K562 (cell line): ENCODE measurements at regions not wholly inside any gene's neighbourhood (a gene's known extent, or its start where the extent isn't known, plus 50 kb on each side); places are given as distances from the start of the nearest gene placed in this dataset.

Source experiments
- ATAC-seq: fragments of 200-7000 bp; cut with Tn5 transposase; 3 replicates; pipeline ENCODE4 v1.9.1; 2020; ENCODE audit warnings: moderate library complexity
- BruUV-seq: library from RNA; stranded (reverse); fragments of 400-500 nt; replicated peaks from 2 replicates; lab custom pipeline; 2021; lab: Mats Ljungman, UMichigan
- CTCF ChIA-PET: fragments of 300-600 bp; formaldehyde crosslinking; extraction: SDS; loops from one replicate; lab custom pipeline; 2021; ENCODE audit warnings: low intra/inter-chr PET ratio; lab: Yijun Ruan, JAX
- POLR2A ChIA-PET: fragments of 300-600, 350-650 bp; sonication (Branson Sonifier 250); formaldehyde crosslinking; extraction: SDS; loops from one replicate; lab custom pipeline; 2021; ENCODE audit warnings: antibody characterized with exemption, inconsistent platforms; lab: Yijun Ruan, JAX
- DNase-seq, 4 experiments: peaks; one replicate each; pipeline versions ENCODE4 v3.0.0 to v3.0.0-alpha.2; 2011 to 2018; ENCODE audit warnings: low spot score in 3 of 4, mixed read lengths in 3 of 4; ENCODE audit errors: extremely low read depth in 1 of 4
- FAIRE-seq: peaks from 2 replicates; lab custom pipeline; 2011; peaks lifted over from hg19 to GRCh38; lab: Jason Lieb, UNC
- H2AFZ ChIP-seq: 2 replicates; pipeline ENCODE4 v1.6.0; 2011; ENCODE audit warnings: low read depth, low read length, control low read depth, inconsistent platforms
- H3K27ac ChIP-seq: fragments of 200-600 bp; 3 replicates; pipeline ENCODE4 v1.8.0; 2011; ENCODE audit warnings: low read depth, mild to moderate bottlenecking, control low read depth, inconsistent platforms, low read length, moderate library complexity, mixed read lengths; ENCODE audit errors: extremely low read depth
- H3K27me3 ChIP-seq, 2 experiments: fragments of 300-600 bp in 1 of 2; 2 replicates in 1 of 2; 3 replicates in 1 of 2; pipeline versions ENCODE4 v1.6.0 to v1.8.0; 2011; ENCODE audit warnings: inconsistent platforms in 2 of 2, low read length in 2 of 2, mild to moderate bottlenecking in 1 of 2, mixed read lengths in 1 of 2, moderate library complexity in 1 of 2; ENCODE audit not compliant: control insufficient read depth in 2 of 2, insufficient read depth in 2 of 2
- H3K36me3 ChIP-seq: fragments of 300-600 bp; 3 replicates; pipeline ENCODE4 v1.8.0; 2011; ENCODE audit warnings: mild to moderate bottlenecking, low read length, inconsistent platforms; ENCODE audit not compliant: control insufficient read depth, insufficient read depth
- H3K4me1 ChIP-seq, 2 experiments: fragments of 200-600 bp in 1 of 2; replicated peaks in 1 of 2; 2 replicates in 1 of 2; 3 replicates in 1 of 2; pipeline versions ENCODE4 v1.5.1 to v1.8.0; 2011; ENCODE audit warnings: inconsistent platforms in 2 of 2, low read length in 2 of 2, mild to moderate bottlenecking in 1 of 2, mixed read lengths in 1 of 2, moderate library complexity in 1 of 2; ENCODE audit not compliant: control insufficient read depth in 2 of 2, insufficient read depth in 2 of 2
- H3K4me2 ChIP-seq: 2 replicates; pipeline ENCODE4 v1.6.1; 2011; ENCODE audit warnings: low read length, control low read depth, inconsistent platforms, mixed read lengths; ENCODE audit not compliant: insufficient read depth
- H3K4me3 ChIP-seq: fragments of 200-600 bp; sonication (generic), shearing (Covaris generic); 2 replicates; pipeline ENCODE4 v1.5.1; 2016; ENCODE audit warnings: control low read depth, inconsistent platforms
- H3K79me2 ChIP-seq: fragments of 200-600 bp; 3 replicates; pipeline ENCODE4 v1.8.0; 2011; ENCODE audit warnings: low read length, inconsistent platforms; ENCODE audit not compliant: control insufficient read depth, insufficient read depth
- H3K9ac ChIP-seq, 2 experiments: 2 replicates each; pipeline versions ENCODE4 v1.6.0 to v1.6.1; 2011; ENCODE audit warnings: low read depth in 2 of 2, low read length in 2 of 2, control low read depth in 1 of 2, inconsistent platforms in 1 of 2, mild to moderate bottlenecking in 1 of 2, mixed read lengths in 1 of 2; ENCODE audit not compliant: insufficient read depth in 1 of 2
- H3K9me1 ChIP-seq: one replicate; pipeline ENCODE4 v1.6.0; 2011; ENCODE audit warnings: inconsistent platforms, mild to moderate bottlenecking, low read length, moderate library complexity; ENCODE audit not compliant: control insufficient read depth, insufficient read depth
- H3K9me3 ChIP-seq: replicated peaks from 2 replicates; pipeline ENCODE4 v1.5.1; 2011; ENCODE audit warnings: low read depth, low read length, inconsistent platforms; ENCODE audit not compliant: control insufficient read depth, insufficient read depth
- H4K20me1 ChIP-seq: replicated peaks from 2 replicates; pipeline ENCODE4 v1.6.1; 2011; ENCODE audit warnings: low read length, inconsistent platforms, mixed read lengths; ENCODE audit not compliant: control insufficient read depth, insufficient read depth
- EGR1 ChIP-seq: fragments of 450-650 bp; conservative IDR thresholded peaks from 2 replicates; pipeline ENCODE4 v1.6.1; 2017; ENCODE audit warnings: mild to moderate bottlenecking
- NRF1 ChIP-seq, 2 experiments: fragments of 450-650 bp; IDR thresholded peaks in 1 of 2; conservative IDR thresholded peaks in 1 of 2; 2 replicates each; pipeline ENCODE4 v1.6.1; 2014; ENCODE audit warnings: mild to moderate bottlenecking in 2 of 2
- WGBS: fragments of 100-300 bp; shearing (Covaris generic); methylation state at CpG from one replicate; pipeline ENCODE4 v1.1.6; 2016; ENCODE audit warnings: low coverage, mixed read lengths; ENCODE audit not compliant: insufficient coverage; ENCODE audit errors: missing lambda C conversion rate; 5-methylcytosine and 5-hydroxymethylcytosine counted together
- in situ Hi-C: fragments of 300-500 bp; cut with MboI; formaldehyde crosslinking; loops from 4 replicates; pipeline ENCODE4 v1.15.0; 2018; ENCODE audit warnings: inconsistent platforms, mixed read lengths
- intact Hi-C: fragments of 100-400 bp; cut with micrococcal nuclease; formaldehyde crosslinking; loops from 2 replicates; pipeline ENCODE4 v1.14.2; 2022
- TF ChIP-seq, protein P1 (sequence below), 3 experiments: fragments of 200-800 bp in 1 of 3; fragments of 250-450 bp in 1 of 3; fragments of 450-650 bp in 1 of 3; sonication (Bioruptor Pico) in 1 of 3; sonication (Bioruptor generic) in 1 of 3; formaldehyde crosslinking in 1 of 3; IDR thresholded peaks; 2 replicates each; pipeline versions ENCODE4 v1.6.1 to v1.8.0; 2016 to 2022; ENCODE audit warnings: mild to moderate bottlenecking in 2 of 3, missing genetic modification characterization in 2 of 3, missing compliant biosample characterization in 1 of 3, moderate library complexity in 1 of 3

DNA sequence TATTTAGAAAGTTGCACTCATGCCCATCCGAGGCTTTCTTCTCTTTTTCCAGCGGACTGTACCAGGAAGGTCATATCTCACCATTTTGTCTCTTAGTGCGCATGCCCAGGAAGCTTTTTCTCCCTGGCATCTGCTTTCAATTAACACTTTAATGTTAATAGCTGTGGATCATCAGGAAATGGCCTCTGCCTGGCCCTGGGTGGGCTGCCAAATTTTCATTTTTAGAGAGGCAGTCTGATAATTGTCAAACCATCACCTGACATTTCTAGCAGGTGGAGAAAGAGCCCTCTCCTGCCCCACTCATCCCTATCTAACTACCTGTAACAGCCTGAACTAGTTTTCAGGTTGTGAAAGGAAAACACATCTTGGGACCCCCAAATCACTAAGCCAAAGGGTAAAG lies 257.4 kb upstream of the LRRC4C start:
- Histone ChIP-seq H3K79me2 (no peaks in the 10 kb centered on the region), H3K4me2 (no peak overlapping the region), H3K9me1 (no peaks in the 10 kb centered on the region), H3K27me3 (no peaks in the 10 kb centered on the region), H3K9me3 (no peaks in the 10 kb centered on the region), H3K9ac (no peak overlapping the region), H3K36me3 (no peaks in the 10 kb centered on the region), H4K20me1 (no peaks in the 10 kb centered on the region), H3K27ac (no peak overlapping the region), H3K4me3 (no peak overlapping the region), H3K4me1 (no peaks in the 10 kb centered on the region), H2AFZ (no peak overlapping the region)
- TF ChIP-seq NRF1 (conservative IDR thresholded peaks at IDR 0.05 in 1 of 2, IDR thresholded peaks at IDR 0.05 in 1 of 2): peak; percentile 15 to 33; a peak in 1 of 4 replicates
- TF ChIP-seq EGR1: no peak
- TF ChIP-seq, protein P1, sequence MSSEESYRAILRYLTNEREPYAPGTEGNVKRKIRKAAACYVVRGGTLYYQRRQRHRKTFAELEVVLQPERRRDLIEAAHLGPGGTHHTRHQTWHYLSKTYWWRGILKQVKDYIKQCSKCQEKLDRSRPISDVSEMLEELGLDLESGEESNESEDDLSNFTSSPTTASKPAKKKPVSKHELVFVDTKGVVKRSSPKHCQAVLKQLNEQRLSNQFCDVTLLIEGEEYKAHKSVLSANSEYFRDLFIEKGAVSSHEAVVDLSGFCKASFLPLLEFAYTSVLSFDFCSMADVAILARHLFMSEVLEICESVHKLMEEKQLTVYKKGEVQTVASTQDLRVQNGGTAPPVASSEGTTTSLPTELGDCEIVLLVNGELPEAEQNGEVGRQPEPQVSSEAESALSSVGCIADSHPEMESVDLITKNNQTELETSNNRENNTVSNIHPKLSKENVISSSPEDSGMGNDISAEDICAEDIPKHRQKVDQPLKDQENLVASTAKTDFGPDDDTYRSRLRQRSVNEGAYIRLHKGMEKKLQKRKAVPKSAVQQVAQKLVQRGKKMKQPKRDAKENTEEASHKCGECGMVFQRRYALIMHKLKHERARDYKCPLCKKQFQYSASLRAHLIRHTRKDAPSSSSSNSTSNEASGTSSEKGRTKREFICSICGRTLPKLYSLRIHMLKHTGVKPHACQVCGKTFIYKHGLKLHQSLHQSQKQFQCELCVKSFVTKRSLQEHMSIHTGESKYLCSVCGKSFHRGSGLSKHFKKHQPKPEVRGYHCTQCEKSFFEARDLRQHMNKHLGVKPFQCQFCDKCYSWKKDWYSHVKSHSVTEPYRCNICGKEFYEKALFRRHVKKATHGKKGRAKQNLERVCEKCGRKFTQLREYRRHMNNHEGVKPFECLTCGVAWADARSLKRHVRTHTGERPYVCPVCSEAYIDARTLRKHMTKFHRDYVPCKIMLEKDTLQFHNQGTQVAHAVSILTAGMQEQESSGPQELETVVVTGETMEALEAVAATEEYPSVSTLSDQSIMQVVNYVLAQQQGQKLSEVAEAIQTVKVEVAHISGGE (CRISPR knock-in tag; IDR thresholded peaks at IDR 0.05): no peak
- CTCF ChIA-PET: no interaction called here
- 0% methylated on average over 3 of the region's 3 CpGs for WGBS
- ATAC-seq (no peak), DNase-seq (no peak), FAIRE-seq (no peak)
- in situ Hi-C loops: no loop called here
- no TSS peak for BruUV-seq
- POLR2A ChIA-PET: interaction anchor here (0.6 kb wide), 1 partner anchor 926 kb away, joined by 3 read pairs; no protein-coding TSS in a partner anchor
- intact Hi-C loops: no loop called here
